NCI-H345 (cell line): ENCODE measurements at regions not wholly inside any gene's neighbourhood (a gene's known extent, or its start where the extent isn't known, plus 50 kb on each side); places are given as distances from the start of the nearest gene placed in this dataset.

Experiments
- DNase-seq: peaks from one replicate; lab custom pipeline; 2025; lab: John Stamatoyannopoulos, UW

DNA sequence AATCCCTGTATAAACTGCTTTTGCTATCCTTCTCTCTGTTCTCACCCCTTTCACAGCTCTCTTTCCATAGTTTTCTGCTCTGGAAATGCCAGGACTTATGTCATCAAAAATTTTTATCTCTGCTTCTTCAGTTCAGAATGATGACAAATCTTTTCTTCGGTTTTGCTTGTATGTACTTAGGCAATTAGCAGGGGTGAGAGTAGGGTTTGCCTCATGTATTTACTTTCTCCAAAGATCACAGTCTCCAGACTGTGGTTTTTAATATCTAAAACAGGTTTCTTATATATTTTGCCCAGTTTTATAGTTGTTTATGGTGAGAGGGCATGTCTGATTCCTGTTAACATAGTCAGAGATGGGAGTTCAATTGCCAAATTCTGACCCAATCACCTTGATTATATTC lies 235.4 kb upstream of the LYPLAL1 start:
- DNase-seq: no peak

DNA sequence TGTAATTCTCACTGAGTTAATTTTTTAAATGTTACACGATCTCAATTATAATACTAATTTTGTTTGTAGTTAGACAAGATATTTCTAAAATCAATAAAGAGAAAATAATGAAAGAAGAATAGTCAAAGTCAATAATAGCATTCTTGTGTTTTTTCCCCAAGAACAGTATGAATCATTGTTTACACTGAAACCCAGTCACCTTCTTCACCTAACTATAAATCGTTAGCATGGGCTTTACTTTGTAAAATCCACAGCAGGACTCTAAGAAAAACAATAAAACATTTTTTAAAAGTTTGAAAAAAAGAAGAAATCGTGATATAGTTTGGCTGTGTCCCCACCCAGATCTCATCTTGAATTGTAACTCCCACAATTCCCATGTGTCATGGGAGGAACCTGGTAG lies 234.6 kb upstream of the LYPLAL1 start:
- no peak for DNase-seq

DNA sequence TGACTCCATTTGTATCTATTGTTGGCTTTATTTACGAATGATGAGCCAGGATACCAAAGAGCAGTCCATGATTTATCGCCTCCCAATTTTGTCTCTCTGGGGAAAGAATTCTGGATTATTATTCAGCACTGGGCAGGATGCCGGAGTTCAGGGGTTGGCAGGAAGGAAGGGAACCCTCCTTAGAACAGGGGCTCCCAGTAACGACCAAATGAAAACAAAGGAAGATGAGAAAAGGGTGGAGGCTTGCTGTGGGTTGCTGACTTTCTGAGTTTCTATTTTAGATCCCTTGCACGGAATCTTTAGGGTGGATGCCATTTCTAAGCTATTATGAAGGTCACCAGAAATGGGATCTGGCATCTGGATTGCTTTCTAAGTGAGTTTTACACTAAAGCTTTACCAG lies 231.2 kb upstream of the LYPLAL1 start:
- DNase-seq: no peak

DNA sequence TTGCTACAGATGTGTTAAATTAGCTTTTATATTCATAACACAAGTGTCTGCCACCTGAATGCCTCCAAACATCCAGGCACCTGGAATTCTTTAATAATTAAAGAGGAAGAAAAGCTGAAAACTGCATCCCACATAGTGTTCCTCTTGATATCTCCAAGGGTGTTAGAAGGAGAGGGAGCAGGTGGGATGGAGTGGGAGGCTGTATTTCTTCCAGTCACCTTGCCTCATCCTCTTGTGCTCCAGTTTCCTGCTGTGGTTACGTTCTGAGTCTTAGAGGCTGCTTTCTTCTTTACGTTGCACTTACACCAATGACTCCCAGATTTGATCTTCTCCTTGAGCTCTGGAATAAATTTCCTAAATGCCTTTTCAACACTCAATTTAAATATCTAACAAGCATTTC lies 230.3 kb upstream of the LYPLAL1 start:
- DNase-seq: no peak

DNA sequence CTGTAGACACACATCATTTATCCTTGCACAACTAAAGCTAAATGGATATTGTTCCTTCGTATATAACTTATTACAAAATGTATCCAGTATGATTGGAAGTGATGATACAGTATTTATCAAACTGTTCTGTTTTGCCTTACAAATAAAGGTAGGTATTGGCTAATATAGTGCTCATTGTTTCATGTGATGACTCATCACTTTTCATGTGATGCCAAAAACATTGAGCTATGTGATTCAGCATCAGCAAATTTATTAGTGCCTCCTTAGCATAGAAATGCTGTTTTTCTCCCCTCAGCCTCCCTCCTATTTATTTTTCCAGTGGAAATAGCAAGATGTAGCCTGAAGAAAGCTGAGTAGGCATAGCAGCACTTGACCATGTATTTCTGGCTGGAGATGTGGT lies 228.6 kb upstream of the LYPLAL1 start:
- DNase-seq: no peak

DNA sequence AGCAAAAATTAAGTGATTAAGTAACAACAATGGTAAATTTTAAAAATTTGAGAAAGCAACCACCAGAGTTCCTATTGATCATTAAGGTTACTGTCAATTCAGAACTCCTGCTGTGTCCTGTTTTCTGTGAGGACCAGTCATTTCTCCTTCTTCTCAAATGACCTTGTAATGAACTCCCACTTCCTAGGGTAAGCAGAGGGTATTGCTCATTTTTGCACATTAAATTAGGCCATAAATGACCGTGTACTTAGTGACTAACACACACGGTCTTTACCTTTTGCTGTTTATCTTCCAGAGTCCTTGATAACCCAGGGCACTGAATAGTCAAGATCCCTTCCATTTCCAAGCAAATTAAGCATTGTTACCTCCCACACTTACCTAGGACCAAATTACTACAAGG lies 227.5 kb upstream of the LYPLAL1 start:
- no peak for DNase-seq

DNA sequence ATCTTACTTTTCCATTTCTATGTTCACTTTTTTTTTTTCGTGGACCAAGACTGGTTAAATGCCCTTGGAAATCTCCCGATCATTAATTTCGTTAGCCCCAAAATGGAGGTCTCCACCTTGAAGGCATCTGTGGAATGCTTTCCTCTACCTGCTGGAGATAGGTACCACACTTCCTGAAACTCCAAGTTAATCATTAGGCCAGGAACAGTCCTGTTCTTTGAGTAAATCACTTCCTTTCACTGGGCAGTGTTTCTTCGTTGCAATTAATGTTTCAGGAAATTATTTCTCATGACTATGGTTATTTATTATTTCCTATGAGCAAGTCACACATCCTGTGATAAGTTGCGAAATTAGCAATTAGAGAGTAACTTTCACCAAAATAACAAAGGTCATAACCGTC lies 225.2 kb upstream of the LYPLAL1 start:
- DNase-seq: no peak

DNA sequence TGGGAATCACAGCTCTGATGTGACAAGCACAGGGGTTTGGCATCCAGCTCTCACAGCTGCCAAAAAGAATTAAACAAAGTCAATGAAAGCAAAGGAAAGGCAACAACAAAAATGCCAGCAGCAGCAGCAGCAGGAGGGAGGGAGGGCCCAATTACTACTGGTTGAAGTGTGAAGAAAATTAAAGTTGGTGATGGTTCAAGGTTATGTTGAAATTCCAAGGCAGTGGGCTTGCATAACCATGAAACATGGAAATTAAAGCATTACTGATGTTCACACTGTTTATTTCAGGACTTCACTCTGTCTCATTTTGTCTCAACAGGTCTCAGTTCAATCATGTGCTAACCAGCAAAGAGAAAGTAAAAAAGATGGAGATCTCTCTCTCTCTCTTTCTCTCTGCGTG lies 220.3 kb upstream of the LYPLAL1 start:
- no peak for DNase-seq

DNA sequence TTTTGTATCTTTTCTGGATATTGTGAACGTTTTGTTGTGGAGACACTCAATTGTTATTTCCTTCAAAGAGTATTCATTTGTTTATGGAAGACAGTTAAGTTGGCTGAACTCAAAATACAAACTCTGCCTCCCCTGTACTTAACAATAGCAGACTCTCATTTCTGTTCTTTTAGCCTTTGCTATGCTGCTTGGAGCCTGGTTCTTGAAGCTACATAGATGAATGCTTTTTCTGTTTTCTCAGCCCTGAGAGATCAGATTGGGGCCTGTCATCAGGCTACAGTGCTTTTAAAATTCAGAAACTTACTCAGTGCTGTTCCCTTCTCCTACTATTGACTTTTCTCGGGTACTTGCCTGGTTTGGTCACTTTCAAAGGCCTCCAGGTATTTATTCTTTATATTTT lies 215.7 kb upstream of the LYPLAL1 start:
- DNase-seq: no peak

DNA sequence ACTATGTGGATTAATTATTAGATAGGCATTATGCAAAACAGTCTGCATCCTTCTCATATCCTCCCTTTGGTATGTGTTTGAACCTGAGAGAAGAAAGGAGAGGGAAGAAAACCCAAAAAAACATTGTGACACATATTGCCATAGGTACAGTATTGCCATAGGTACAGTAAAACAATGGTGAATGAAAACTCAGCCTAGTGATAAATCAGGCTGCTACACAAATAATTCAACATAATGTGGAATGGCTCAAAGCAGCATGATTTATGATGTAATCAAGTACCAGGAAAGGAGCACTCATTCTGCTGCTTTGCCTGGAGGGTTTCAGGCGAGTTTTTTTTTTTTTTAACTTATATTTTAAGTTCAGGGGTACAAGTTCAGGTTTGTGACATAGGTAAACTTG lies 213.9 kb upstream of the LYPLAL1 start:
- no peak for DNase-seq

DNA sequence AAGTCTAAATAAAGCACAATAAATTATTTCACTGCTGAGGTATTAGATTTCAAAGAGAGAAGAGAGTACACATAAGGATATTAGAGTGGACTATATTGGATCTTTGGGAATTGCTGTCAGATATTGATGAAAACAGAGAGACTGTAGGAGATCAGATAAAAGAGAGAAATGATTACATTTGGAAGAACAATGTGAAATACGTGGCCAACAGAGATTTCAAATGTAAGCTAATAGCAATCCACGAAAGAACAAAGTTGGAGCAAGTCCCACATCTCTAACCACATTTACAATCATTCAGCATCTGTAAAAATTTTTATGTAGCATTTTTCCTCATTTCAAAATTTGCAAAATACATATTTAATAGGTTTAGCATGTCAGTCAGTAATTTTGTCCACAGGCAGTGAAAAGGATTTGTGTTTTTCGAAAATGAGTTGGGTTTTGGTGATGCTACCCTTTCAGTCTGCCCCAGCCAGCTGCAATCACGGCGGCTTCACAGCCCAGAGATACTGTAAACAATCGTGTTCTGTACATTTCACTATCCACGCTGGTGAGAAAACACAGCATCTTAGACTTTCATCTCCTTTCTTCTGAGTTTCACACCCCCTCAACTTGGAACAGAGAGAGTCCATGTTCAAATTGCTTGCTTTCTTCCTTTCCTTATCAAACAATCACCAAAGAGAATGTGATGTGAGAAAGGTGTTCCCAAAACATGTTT lies 209.1 kb upstream of the LYPLAL1 start:
- no peak for DNase-seq

DNA sequence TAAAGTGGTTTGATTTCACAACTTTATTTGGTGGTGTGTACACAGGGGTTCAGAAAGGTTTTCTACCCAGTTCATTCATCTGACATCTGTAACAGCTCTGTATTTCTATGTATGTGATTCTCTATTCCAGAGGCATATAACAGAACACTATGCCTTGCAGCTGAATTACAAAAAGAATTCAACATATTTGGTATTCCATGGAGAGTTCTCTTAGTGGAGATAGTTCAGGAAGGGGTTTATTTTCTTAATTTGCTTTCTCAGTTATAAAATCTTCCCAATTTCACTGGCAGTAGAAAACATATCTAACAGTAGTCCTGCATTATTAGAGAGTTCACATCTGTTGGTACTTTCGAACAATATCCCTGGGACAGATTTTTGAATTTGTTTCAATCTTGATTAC lies 207.9 kb upstream of the LYPLAL1 start:
- no peak for DNase-seq

DNA sequence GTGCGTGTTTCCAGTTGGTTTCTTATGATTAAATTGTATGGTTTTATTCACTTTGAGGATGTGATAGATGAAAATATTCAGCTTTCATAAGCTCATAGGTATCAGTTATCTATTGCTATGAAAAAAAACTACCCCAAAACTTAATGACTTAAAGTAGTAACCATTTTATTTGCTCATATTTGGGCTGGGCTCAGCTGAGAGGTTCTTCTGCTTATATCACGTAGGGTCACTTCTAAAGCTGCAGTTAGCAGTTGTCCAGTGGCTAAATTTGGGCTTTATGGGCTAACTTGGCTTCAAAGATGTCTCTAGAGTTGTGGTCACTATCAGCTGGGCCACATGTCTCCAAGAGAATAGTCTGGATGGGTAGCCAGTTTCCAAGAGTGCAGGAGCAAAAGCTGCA lies 206.4 kb upstream of the LYPLAL1 start:
- DNase-seq: no peak

DNA sequence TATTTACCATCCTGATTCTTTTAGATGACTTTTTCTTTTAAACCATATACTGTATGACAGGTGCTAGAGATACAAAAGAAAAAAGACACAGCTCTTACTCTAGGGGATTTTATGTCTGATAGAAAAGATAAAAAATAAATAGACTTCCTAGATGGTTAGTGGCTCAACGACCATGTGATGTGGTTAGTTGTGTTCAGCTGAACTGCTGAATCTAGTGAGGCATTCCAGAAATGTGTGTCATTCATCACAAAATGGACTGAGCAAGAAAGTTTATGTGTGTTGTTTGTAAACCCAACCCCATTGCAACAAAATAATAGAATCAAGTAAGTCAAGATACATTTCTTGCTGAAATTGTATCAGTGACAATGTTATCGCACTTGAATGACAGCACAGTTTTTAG lies 205.8 kb upstream of the LYPLAL1 start:
- DNase-seq: no peak

DNA sequence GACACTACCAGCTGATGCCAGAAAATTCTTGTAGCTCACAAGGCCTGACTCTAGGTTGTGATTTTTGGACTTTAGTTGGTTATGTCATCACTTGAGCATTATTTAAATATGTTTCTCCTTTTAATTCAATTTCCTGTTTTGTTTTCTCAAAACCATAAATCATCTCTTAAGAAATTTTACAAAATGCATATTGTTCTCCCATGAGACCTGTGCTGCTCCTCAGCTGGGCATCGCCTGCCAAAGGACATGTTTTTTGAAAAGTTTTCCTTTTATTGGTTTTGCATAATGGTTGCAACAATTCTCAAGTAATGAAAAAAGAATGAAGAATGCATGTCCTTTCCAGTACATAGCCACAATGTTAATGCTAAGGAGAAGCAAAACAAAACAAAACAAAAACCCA lies 204.7 kb upstream of the LYPLAL1 start:
- DNase-seq: no peak

DNA sequence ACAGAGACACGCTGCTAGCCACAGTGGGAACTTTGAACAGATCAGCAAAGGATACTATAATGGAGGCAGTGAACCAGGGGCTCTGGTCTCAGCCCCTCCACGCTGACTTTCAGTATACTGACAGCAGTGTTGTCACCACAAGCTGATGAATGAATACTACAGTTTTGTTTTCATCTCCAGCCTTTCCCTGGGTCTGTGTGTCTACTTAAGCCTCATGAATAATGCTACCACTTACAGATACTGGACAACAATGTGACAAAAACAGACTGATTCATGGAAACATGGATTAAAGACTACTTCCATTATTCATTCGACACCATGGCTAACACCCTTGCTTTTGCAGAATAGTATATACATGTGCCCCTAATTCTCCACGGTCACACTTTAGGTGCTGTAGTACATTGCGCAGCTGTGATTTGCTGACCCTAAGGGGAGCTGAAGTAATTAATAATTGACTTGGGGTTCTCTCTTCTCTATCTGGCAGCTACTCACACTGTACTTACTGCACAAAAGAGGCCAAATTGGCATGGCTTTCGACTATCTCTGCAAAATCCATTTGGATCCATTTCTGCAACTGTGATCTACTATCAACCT lies 203.2 kb upstream of the LYPLAL1 start:
- no peak for DNase-seq

DNA sequence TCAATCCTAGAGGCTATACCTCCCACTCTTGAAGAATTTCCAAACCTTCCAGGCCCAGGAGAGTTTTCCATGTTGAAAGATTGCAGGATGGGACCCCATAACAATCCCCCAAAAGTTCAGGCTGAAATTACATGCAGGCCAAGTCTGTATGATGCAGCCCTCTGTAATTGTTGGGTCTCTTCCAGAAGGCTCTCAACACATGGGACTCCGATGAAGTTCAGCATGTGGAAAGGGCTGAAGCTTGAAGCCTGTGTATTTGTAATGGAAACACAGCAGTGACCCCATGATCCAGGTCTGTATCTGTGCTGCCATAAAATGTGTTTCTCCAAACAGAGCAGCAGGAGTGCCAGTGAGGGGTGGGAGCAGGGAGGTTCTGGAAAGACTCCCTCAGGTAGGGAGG lies 202.5 kb upstream of the LYPLAL1 start:
- no peak for DNase-seq

DNA sequence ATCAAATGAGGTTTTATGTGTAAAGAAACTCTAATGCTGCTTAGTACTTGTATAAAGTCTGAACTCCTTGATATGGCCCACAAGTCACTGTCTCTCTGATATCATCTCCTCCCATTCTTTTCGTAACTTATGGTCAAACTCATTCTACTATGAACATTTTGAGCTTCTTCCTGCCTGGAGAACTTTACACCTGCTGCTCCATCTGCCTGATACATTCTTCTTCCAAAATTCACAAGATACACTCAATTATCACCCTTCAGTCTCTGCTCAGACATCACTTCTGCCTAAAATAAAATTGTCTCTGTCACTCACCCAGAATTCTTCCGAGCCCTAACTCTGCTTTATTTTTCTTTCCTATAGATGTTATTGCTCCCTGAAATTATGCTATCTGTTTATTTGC lies 192.8 kb upstream of the LYPLAL1 start:
- no peak for DNase-seq

DNA sequence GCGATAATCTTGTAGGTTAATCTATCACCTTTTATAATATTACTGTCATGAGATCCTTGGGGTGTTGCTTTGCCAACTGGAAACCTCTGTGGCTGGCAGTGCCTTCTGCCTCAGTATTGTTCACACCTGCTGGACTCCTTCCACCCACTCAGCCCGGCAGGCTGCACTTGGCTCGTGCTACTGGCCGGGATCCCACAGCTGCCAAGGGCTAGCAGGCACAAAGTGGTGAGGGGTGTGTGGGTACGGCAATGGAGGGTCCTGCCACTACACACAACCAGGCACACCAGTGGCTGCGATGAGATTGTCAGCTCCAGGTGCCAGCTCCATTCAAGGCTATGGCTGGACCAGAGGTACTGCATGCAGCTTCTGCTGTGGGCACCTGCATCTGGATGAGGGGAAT lies 191.2 kb upstream of the LYPLAL1 start:
- no peak for DNase-seq

DNA sequence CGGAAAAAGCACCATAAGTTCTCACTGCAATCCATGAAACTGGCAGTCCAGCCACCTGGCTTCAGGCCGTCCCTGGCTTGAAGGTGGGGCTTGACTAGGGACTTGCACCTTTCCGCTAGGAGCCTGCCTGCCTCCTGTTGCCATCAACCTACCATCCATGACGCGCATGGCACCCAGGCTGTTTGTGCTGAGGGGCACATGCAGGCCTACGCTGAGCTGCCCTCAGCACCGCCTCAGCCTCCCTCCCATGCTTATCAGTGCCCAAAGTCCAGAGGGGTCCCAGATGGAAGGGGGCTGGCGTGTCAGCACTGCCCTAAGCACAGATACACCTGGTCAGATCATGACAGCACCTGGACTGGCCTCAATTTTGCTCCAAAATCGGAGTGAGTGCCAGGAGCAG lies 190.2 kb upstream of the LYPLAL1 start:
- DNase-seq: no peak

DNA sequence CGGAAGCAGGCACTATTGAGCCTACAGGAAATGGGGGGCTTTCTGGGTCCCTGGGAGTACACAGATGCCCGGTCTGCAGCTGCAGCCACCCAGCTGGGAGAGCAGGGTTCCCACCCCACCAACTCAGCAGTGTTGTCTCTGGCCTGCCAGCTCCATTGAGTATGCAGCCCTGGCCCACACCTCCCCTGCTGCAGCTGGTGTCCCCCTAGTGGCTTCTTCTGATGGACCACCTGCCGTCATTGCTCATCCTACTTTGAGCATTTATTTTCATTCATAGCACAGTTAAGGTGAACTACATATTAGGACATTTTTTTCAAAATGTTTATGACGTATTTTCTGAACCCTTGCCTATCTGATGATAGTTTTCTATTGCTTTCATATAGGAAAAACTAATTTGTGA lies 189.8 kb upstream of the LYPLAL1 start:
- DNase-seq: no peak

DNA sequence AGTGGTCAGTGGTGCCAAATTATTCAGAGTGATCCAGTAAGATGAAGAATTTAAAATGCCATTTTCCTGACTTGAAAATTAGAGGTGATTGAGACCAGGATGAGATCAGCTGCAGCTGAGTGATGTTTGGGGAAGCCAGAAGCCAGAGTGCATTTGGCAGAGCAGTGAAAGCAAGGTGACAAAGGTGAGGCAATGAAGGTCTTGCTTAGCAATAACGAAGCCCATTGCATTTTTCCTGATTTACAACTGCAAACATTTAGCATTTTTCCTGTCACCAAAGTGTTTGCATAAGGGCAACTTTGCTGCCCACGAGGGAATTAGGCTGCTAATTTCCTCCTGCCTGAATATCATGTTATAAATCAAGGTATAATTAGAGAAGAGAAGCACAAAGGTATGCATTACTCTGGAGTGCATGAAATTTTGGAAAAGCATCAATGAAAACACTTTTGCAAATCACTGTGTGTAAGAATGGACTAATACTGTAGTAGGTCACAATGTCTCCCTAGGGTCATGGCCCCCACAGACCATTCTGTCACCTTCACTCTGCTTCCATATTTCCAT lies 188.2 kb upstream of the LYPLAL1 start:
- DNase-seq: no peak

DNA sequence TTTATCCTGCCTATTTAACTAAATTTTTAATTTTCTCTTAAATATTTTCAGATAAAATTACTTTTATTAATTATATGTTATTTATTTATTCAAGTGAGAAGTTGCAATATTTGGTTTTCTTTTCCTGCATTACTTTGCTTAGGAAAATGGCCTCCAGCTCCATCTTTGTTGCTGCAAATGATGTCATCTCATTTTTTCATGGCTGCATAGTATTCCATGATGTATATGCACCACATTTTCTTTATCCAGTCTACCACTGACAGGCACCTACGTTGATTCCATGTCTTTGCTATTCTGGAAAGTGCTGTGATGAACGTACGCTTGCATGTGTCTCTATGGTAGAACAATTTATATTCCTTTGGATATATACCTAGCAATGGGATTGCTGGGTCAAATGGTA lies 186.9 kb upstream of the LYPLAL1 start:
- no peak for DNase-seq

DNA sequence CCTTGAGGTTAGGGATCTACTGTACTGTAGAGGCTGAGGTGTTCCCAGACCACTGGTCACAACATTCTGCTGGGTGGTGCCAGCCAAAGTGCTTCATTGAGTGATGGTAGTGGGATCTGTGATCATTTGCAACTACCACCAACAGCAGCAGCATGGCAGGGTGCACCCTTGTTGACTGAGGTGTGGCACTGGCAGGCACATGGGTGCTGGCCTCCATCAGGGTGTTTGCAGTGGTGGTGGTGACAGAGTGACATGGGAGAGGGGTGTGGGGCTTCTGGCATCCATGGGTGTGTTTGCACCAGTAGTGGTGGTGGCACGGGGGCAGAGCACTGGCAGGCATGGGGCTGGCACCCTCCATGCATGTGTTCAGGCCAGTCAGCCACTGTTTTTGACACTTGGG lies 183.7 kb upstream of the LYPLAL1 start:
- no peak for DNase-seq
